ENCODE measurements at regions not wholly inside any gene's neighbourhood (a gene's known extent, or its start where the extent isn't known, plus 50 kb on each side); places are given as distances from the start of the nearest gene placed in this dataset.
"Not testable (repeated sequence)": the region's sequence is repeated elsewhere in the genome, so short reads cannot be mapped to it uniquely, and the experiment has no call there.

- Histone ChIP-seq H3K4me3 (ENCODE audit: low read length) (no peak overlapping the region), H3K36me3 (ENCODE audit: control insufficient read depth, low read depth, low read length) (no peaks in the 10 kb centered on the region), H3K9me3 (ENCODE audit: control insufficient read depth, low read depth, low read length) (peaks cover 39% of the 10 kb centered on the region), H3K9ac (ENCODE audit: low read length) (no peak overlapping the region), H3K4me1 (ENCODE audit: control insufficient read depth, low read depth, low read length) (no peaks in the 10 kb centered on the region), H3K27me3 (ENCODE audit: control insufficient read depth, insufficient read depth, low read length) (no peaks in the 10 kb centered on the region), H3K27ac (ENCODE audit: low read length) (no peak overlapping the region)
These were observed 524.8 kb downstream of the KCNJ18 start for GRCh38 chr17:22217135-22217534.

- Histone ChIP-seq H3K4me1 (ENCODE audit: control insufficient read depth, low read depth, low read length) (no peaks in the 10 kb centered on the region), H3K27me3 (ENCODE audit: control insufficient read depth, insufficient read depth, low read length) (no peaks in the 10 kb centered on the region), H3K36me3 (ENCODE audit: control insufficient read depth, low read depth, low read length) (no peaks in the 10 kb centered on the region), H3K27ac (ENCODE audit: low read length) (no peak overlapping the region), H3K4me3 (ENCODE audit: low read length) (no peak overlapping the region), H3K9ac (ENCODE audit: low read length) (no peak overlapping the region), H3K9me3 (ENCODE audit: control insufficient read depth, low read depth, low read length) (peaks cover 22% of the 10 kb centered on the region)
These were observed 529.0 kb downstream of the KCNJ18 start for GRCh38 chr17:22221344-22221743.

- H3K9ac ChIP-seq (ENCODE audit: low read length); H3K4me3 ChIP-seq (ENCODE audit: low read length); H3K27ac ChIP-seq (ENCODE audit: low read length); H3K4me1 ChIP-seq (ENCODE audit: control insufficient read depth, low read depth, low read length); H3K36me3 ChIP-seq (ENCODE audit: control insufficient read depth, low read depth, low read length); H3K27me3 ChIP-seq (ENCODE audit: control insufficient read depth, insufficient read depth, low read length): not testable (repeated sequence)
- H3K9me3 ChIP-seq (ENCODE audit: control insufficient read depth, low read depth, low read length): peaks cover 20% of the 10 kb centered on the region
These were observed 534.2 kb downstream of the KCNJ18 start for GRCh38 chr17:22226477-22226876.

DNA sequence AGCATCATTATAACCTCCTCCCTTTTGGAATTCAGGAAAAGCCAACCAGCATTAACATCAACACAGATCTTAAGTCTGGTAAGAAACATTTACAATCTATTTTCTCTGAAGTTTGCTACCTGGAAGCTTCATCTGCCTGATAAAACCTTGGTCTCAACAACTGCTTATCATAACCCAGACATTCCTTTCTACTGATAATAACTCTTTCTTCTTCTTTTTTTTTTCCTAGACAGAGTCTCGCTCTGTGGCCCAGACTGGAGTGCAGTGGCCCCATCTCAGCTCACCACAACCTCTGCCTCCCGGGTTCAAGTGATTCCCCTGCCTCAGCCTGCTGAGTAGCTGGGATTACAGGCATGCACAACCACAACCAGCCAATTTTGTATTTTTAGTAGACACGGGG lies 534.6 kb downstream of the KCNJ18 start:
- not testable (repeated sequence) for H3K27me3 ChIP-seq (ENCODE audit: control insufficient read depth, insufficient read depth, low read length); H3K4me1 ChIP-seq (ENCODE audit: control insufficient read depth, low read depth, low read length); H3K4me3 ChIP-seq (ENCODE audit: low read length); H3K36me3 ChIP-seq (ENCODE audit: control insufficient read depth, low read depth, low read length); H3K9ac ChIP-seq (ENCODE audit: low read length); H3K27ac ChIP-seq (ENCODE audit: low read length)
- H3K9me3 ChIP-seq (ENCODE audit: control insufficient read depth, low read depth, low read length): peaks cover 20% of the 10 kb centered on the region

DNA sequence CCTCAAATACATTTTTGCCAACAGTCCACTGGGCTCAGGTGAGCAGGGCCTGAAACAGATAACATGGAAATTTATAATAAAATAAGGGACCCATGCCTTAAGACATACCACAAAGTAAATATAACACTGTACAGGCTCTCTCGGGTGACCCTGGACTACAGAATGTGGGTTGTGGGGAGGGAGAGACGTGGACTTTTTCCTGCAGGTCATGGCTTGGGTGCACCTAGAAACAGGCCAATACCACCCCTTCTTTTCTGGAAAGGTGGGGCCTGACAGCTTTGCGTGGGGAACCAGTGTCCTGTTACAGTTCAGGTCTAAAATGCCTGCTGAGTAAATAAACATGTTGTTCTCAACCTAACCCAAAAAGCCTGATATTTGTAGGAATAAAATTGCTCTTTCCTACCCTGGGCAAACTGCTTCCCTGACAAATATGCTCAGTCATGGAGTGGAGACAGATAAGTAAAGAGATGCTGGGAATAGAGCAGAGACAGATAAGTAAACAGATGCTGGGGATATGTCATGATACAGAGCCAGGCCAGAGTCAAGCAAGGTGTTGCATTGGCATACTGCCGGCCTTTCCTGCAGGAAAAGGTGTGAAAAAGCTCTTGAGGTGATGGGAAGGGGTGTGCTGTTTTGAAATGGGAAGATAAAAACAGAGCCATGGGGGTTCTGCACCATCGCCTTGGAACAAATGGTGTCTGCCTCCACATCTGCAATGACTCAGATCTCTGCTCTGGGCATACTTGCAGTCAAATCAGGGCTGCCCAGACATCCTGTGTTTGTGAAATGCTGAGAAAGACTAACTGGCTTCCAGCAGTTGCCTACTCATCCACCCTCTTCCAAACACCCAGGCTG lies 535.6 kb downstream of the KCNJ18 start:
- H3K4me1 ChIP-seq (ENCODE audit: control insufficient read depth, low read depth, low read length); H3K36me3 ChIP-seq (ENCODE audit: control insufficient read depth, low read depth, low read length); H3K27ac ChIP-seq (ENCODE audit: low read length); H3K9ac ChIP-seq (ENCODE audit: low read length); H3K27me3 ChIP-seq (ENCODE audit: control insufficient read depth, insufficient read depth, low read length); H3K4me3 ChIP-seq (ENCODE audit: low read length): not testable (repeated sequence)
- peaks cover 24% of the 10 kb centered on the region for H3K9me3 ChIP-seq (ENCODE audit: control insufficient read depth, low read depth, low read length)

GRCh38 chr17:22229821-22230220 lies 537.5 kb downstream of the KCNJ18 start:
- not testable (repeated sequence) for H3K9ac ChIP-seq (ENCODE audit: low read length); H3K36me3 ChIP-seq (ENCODE audit: control insufficient read depth, low read depth, low read length); H3K4me1 ChIP-seq (ENCODE audit: control insufficient read depth, low read depth, low read length); H3K4me3 ChIP-seq (ENCODE audit: low read length); H3K27me3 ChIP-seq (ENCODE audit: control insufficient read depth, insufficient read depth, low read length); H3K27ac ChIP-seq (ENCODE audit: low read length)
- peaks cover 43% of the 10 kb centered on the region for H3K9me3 ChIP-seq (ENCODE audit: control insufficient read depth, low read depth, low read length)

- no peak overlapping the region for H3K9ac ChIP-seq (ENCODE audit: low read length)
- H3K27me3 ChIP-seq (ENCODE audit: control insufficient read depth, insufficient read depth, low read length): no peaks in the 10 kb centered on the region
- H3K27ac ChIP-seq (ENCODE audit: low read length): no peak overlapping the region
- peak overlapping the region; percentile 4 for H3K4me3 ChIP-seq (ENCODE audit: low read length)
- peaks cover 71% of the 10 kb centered on the region for H3K9me3 ChIP-seq (ENCODE audit: control insufficient read depth, low read depth, low read length)
- H3K36me3 ChIP-seq (ENCODE audit: control insufficient read depth, low read depth, low read length): no peaks in the 10 kb centered on the region
- H3K4me1 ChIP-seq (ENCODE audit: control insufficient read depth, low read depth, low read length): no peaks in the 10 kb centered on the region
These were observed 541.1 kb downstream of the KCNJ18 start for GRCh38 chr17:22233382-22233781.

GRCh38 chr17:22242472-22242871 lies 550.1 kb downstream of the KCNJ18 start:
- Histone ChIP-seq H3K9ac (ENCODE audit: low read length) (no peak overlapping the region), H3K27me3 (ENCODE audit: control insufficient read depth, insufficient read depth, low read length) (no peaks in the 10 kb centered on the region), H3K27ac (ENCODE audit: low read length) (no peak overlapping the region), H3K4me1 (ENCODE audit: control insufficient read depth, low read depth, low read length) (no peaks in the 10 kb centered on the region), H3K4me3 (ENCODE audit: low read length) (no peak overlapping the region), H3K36me3 (ENCODE audit: control insufficient read depth, low read depth, low read length) (no peaks in the 10 kb centered on the region), H3K9me3 (ENCODE audit: control insufficient read depth, low read depth, low read length) (peaks cover 85% of the 10 kb centered on the region)

DNA sequence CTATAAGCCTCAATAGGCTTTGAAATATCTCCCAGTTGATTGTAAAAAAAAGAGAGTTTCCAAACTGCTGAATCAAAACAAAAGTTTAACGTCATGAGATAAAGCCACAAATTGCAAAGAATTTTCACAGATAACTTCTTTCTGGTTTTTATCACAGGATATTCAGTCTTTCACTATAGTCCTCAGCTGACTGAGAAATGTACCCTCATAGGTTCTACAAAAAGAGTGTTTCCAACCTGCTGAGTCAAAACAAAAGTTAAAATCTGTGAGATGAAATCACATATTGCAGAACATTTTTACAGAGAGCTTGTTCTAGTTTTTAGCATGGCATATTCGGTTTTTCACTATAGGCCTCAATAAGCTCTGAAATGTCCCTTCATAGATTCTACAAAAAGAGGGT lies 559.2 kb downstream of the KCNJ18 start:
- no peaks in the 10 kb centered on the region for H3K27me3 ChIP-seq (ENCODE audit: control insufficient read depth, insufficient read depth, low read length)
- no peak overlapping the region for H3K4me3 ChIP-seq (ENCODE audit: low read length)
- H3K9me3 ChIP-seq (ENCODE audit: control insufficient read depth, low read depth, low read length): peaks cover 89% of the 10 kb centered on the region
- no peak overlapping the region for H3K9ac ChIP-seq (ENCODE audit: low read length)
- no peaks in the 10 kb centered on the region for H3K36me3 ChIP-seq (ENCODE audit: control insufficient read depth, low read depth, low read length)
- H3K27ac ChIP-seq (ENCODE audit: low read length): no peak overlapping the region
- no peaks in the 10 kb centered on the region for H3K4me1 ChIP-seq (ENCODE audit: control insufficient read depth, low read depth, low read length)

GRCh38 chr17:22253007-22253406 lies 560.7 kb downstream of the KCNJ18 start:
- H3K9me3 ChIP-seq (ENCODE audit: control insufficient read depth, low read depth, low read length): peaks cover 95% of the 10 kb centered on the region
- H3K27me3 ChIP-seq (ENCODE audit: control insufficient read depth, insufficient read depth, low read length): no peaks in the 10 kb centered on the region
- H3K4me1 ChIP-seq (ENCODE audit: control insufficient read depth, low read depth, low read length): no peaks in the 10 kb centered on the region
- H3K9ac ChIP-seq (ENCODE audit: low read length): no peak overlapping the region
- H3K36me3 ChIP-seq (ENCODE audit: control insufficient read depth, low read depth, low read length): no peaks in the 10 kb centered on the region
- no peak overlapping the region for H3K4me3 ChIP-seq (ENCODE audit: low read length)
- H3K27ac ChIP-seq (ENCODE audit: low read length): no peak overlapping the region

GRCh38 chr17:22265807-22266206 lies 573.5 kb downstream of the KCNJ18 start:
- H3K4me3 ChIP-seq (ENCODE audit: low read length): no peak overlapping the region
- H3K4me1 ChIP-seq (ENCODE audit: control insufficient read depth, low read depth, low read length): no peaks in the 10 kb centered on the region
- H3K36me3 ChIP-seq (ENCODE audit: control insufficient read depth, low read depth, low read length): no peaks in the 10 kb centered on the region
- H3K9ac ChIP-seq (ENCODE audit: low read length): no peak overlapping the region
- H3K9me3 ChIP-seq (ENCODE audit: control insufficient read depth, low read depth, low read length): peaks cover 87% of the 10 kb centered on the region
- H3K27me3 ChIP-seq (ENCODE audit: control insufficient read depth, insufficient read depth, low read length): no peaks in the 10 kb centered on the region
- H3K27ac ChIP-seq (ENCODE audit: low read length): no peak overlapping the region

- H3K36me3 ChIP-seq (ENCODE audit: control insufficient read depth, low read depth, low read length): no peaks in the 10 kb centered on the region
- H3K4me3 ChIP-seq (ENCODE audit: low read length): no peak overlapping the region
- no peaks in the 10 kb centered on the region for H3K4me1 ChIP-seq (ENCODE audit: control insufficient read depth, low read depth, low read length)
- no peaks in the 10 kb centered on the region for H3K27me3 ChIP-seq (ENCODE audit: control insufficient read depth, insufficient read depth, low read length)
- H3K9ac ChIP-seq (ENCODE audit: low read length): no peak overlapping the region
- no peak overlapping the region for H3K27ac ChIP-seq (ENCODE audit: low read length)
- peaks cover 87% of the 10 kb centered on the region for H3K9me3 ChIP-seq (ENCODE audit: control insufficient read depth, low read depth, low read length)
These were observed 573.9 kb downstream of the KCNJ18 start for GRCh38 chr17:22266231-22266630.
